ENCODE measurements at regions not wholly inside any gene's neighbourhood (a gene's known extent, or its start where the extent isn't known, plus 50 kb on each side); places are given as distances from the start of the nearest gene placed in this dataset.

DNA sequence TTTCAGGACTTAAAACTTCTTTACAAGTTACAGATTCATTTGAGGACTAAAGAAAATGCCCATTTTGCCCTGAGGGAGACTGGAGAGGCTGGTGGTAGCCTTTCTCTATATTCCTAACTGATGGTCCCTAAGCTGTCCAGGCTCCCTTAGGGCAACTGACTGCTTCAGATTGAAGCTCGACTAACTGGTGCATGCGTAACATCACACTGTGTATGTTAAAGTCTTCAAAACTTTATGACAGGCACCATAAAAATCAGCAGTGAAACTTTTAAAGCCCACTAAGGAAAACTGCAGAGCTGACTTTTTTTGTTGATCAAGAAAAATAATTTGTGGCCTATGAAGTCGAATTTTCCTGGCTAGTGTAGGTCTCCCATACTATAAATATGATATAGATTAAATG lies 233.0 kb upstream of the RPS23 start (continued):
- TF ChIP-seq, protein P1, sequence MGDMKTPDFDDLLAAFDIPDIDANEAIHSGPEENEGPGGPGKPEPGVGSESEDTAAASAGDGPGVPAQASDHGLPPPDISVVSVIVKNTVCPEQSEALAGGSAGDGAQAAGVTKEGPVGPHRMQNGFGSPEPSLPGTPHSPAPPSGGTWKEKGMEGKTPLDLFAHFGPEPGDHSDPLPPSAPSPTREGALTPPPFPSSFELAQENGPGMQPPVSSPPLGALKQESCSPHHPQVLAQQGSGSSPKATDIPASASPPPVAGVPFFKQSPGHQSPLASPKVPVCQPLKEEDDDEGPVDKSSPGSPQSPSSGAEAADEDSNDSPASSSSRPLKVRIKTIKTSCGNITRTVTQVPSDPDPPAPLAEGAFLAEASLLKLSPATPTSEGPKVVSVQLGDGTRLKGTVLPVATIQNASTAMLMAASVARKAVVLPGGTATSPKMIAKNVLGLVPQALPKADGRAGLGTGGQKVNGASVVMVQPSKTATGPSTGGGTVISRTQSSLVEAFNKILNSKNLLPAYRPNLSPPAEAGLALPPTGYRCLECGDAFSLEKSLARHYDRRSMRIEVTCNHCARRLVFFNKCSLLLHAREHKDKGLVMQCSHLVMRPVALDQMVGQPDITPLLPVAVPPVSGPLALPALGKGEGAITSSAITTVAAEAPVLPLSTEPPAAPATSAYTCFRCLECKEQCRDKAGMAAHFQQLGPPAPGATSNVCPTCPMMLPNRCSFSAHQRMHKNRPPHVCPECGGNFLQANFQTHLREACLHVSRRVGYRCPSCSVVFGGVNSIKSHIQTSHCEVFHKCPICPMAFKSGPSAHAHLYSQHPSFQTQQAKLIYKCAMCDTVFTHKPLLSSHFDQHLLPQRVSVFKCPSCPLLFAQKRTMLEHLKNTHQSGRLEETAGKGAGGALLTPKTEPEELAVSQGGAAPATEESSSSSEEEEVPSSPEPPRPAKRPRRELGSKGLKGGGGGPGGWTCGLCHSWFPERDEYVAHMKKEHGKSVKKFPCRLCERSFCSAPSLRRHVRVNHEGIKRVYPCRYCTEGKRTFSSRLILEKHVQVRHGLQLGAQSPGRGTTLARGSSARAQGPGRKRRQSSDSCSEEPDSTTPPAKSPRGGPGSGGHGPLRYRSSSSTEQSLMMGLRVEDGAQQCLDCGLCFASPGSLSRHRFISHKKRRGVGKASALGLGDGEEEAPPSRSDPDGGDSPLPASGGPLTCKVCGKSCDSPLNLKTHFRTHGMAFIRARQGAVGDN (IDR thresholded peaks at IDR 0.05), result no peak
- TF ChIP-seq SUPT20H (IDR thresholded peaks at IDR 0.05; ENCODE audit: borderline replicate concordance, control insufficient read depth, low read depth, low read length) (no peak), NFYA (IDR thresholded peaks at IDR 0.05; ENCODE audit: borderline replicate concordance, low read depth, low read length) (no peak), FOXK2 (IDR thresholded peaks at IDR 0.05) (no peak), YY1 (IDR thresholded peaks at IDR 0.05; ENCODE audit: low read depth, low read length) (no peak), NFXL1 (IDR thresholded peaks at IDR 0.05; ENCODE audit: borderline replicate concordance) (no peak), TBL1XR1 (IDR thresholded peaks at IDR 0.05; ENCODE audit: low read depth, low read length) (no peak), ASH2L (IDR thresholded peaks at IDR 0.05; ENCODE audit: borderline replicate concordance, low read depth) (no peak)
- TF ChIP-seq, protein P2, sequence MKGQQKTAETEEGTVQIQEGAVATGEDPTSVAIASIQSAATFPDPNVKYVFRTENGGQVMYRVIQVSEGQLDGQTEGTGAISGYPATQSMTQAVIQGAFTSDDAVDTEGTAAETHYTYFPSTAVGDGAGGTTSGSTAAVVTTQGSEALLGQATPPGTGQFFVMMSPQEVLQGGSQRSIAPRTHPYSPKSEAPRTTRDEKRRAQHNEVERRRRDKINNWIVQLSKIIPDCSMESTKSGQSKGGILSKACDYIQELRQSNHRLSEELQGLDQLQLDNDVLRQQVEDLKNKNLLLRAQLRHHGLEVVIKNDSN (IDR thresholded peaks at IDR 0.05; ENCODE audit: borderline replicate concordance, extremely low read length, insufficient read depth, low read depth, low read length), result no peak

DNA sequence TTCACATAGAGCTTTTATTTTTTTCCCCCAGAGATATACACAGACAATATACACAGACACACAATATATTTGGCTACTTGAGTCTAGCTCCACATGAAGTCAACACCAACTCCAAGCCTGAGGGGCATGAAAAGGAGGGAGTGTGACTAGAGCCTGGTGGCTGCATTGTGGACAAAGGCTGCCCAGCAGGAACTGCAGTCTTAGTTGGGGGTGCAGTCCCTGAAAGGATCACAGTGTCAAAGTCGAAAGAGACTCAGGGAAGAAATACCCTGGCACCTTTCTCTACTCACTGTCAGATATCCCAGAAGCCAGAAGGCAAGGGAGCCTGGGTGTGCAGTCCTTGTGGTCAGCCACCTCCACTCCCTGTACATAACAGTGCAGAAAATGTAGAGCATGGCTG lies 231.6 kb upstream of the RPS23 start:
- no peaks in the 10 kb centered on the region for H3K79me2 ChIP-seq (ENCODE audit: control insufficient read depth, insufficient read depth, low read length)
- no peaks in the 10 kb centered on the region for H3K9me3 ChIP-seq (replicated peaks; ENCODE audit: control insufficient read depth, insufficient read depth, low read length)
- ChIA-PET RAD21 (ENCODE audit: unreplicated experiment) (no interaction called here), POLR2A (no interaction called here), SMC1A (ENCODE audit: uncharacterized antibody, unreplicated experiment) (no interaction called here), CTCF (no interaction called here)
- H3K27me3 ChIP-seq (replicated peaks in 1 of 2; ENCODE audit: control insufficient read depth in 2 of 2, insufficient read depth in 2 of 2, low read length in 1 of 2), result no peaks in the 10 kb centered on the region
- FAIRE-seq (no peak), ATAC-seq (no peak), DNase-seq (ENCODE audit: low read depth, low spot score) (no peak)
- H3K27ac ChIP-seq (ENCODE audit: control insufficient read depth, insufficient read depth), result no peak overlapping the region
- H4K20me1 ChIP-seq (ENCODE audit: control insufficient read depth, insufficient read depth), result no peaks in the 10 kb centered on the region
- in situ Hi-C loops (cut with MboI), result no loop called here
- intact Hi-C loops (cut with micrococcal nuclease; ENCODE audit: unreplicated experiment), result no loop called here
- WGBS (ENCODE audit: insufficient coverage, insufficient replicate concordance, low lambda C conversion rate, missing lambda C conversion rate), result 0% methylated on average over 1 of the region's 1 CpG
- no peak overlapping the region for H3K4me2 ChIP-seq (ENCODE audit: control insufficient read depth, insufficient read depth)
- no peak overlapping the region for H3K4me3 ChIP-seq
- H2AFZ ChIP-seq (ENCODE audit: control insufficient read depth, low read depth, low read length), result no peak overlapping the region
- no peak overlapping the region for H3K9ac ChIP-seq (ENCODE audit: control insufficient read depth, insufficient read depth, low read length)
- no TSS peak for BruUV-seq (replicated peaks)
- H3K4me1 ChIP-seq (ENCODE audit: control insufficient read depth, insufficient read depth, low read length), result no peaks in the 10 kb centered on the region
- H3K36me3 ChIP-seq (ENCODE audit: control insufficient read depth in 2 of 2, insufficient read depth in 2 of 2, low read length in 1 of 2), result no peaks in the 10 kb centered on the region
- TF ChIP-seq ZSCAN29 (IDR thresholded peaks at IDR 0.05) (no peak), CBX5 (IDR thresholded peaks at IDR 0.05; ENCODE audit: low read depth) (no peak), NR2C2 (IDR thresholded peaks at IDR 0.05; ENCODE audit: borderline replicate concordance, control insufficient read depth, insufficient read length, low read depth) (no peak), SREBF2 (IDR thresholded peaks at IDR 0.05; ENCODE audit: low read length) (no peak), CREB1 (IDR thresholded peaks at IDR 0.05; ENCODE audit: low read depth) (no peak), MYC (IDR thresholded peaks at IDR 0.05; ENCODE audit: insufficient read depth, insufficient read length, insufficient replicate concordance, low read length, severe bottlenecking) (no peak), PAX8 (IDR thresholded peaks at IDR 0.05) (no peak), ZNF207 (IDR thresholded peaks at IDR 0.05; ENCODE audit: borderline replicate concordance) (no peak), BCL11A (IDR thresholded peaks at IDR 0.05; ENCODE audit: low read depth, low read length) (no peak), GATAD2B (conservative IDR thresholded peaks at IDR 0.05; ENCODE audit: low read depth) (no peak)
- TF ChIP-seq, protein P3, sequence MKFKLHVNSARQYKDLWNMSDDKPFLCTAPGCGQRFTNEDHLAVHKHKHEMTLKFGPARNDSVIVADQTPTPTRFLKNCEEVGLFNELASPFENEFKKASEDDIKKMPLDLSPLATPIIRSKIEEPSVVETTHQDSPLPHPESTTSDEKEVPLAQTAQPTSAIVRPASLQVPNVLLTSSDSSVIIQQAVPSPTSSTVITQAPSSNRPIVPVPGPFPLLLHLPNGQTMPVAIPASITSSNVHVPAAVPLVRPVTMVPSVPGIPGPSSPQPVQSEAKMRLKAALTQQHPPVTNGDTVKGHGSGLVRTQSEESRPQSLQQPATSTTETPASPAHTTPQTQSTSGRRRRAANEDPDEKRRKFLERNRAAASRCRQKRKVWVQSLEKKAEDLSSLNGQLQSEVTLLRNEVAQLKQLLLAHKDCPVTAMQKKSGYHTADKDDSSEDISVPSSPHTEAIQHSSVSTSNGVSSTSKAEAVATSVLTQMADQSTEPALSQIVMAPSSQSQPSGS (IDR thresholded peaks at IDR 0.05; ENCODE audit: low read length), result no peak

Measured in GM12878 (cell line).